ENCODE measurements at regions not wholly inside any gene's neighbourhood (a gene's known extent, or its start where the extent isn't known, plus 50 kb on each side); places are given as distances from the start of the nearest gene placed in this dataset.

GRCh38 chr1:177891809-177892208 is 78.0 kb downstream of the SEC16B start:
- WGBS, result 100% methylated on average over 1 of the region's 1 CpG
- Histone ChIP-seq H3K9me3 (no peaks in the 10 kb centered on the region), H3K36me3 (no peaks in the 10 kb centered on the region), H3K4me3 (no peak overlapping the region), H3K4me1 (replicated peaks) (no peaks in the 10 kb centered on the region), H3K27ac (no peak overlapping the region), H3K27me3 (replicated peaks; ENCODE audit: insufficient read depth) (no peaks in the 10 kb centered on the region)
- intact Hi-C loops (cut with DNase I), result no loop called here
- no peak for DNase-seq (ENCODE audit: low spot score)
- TF ChIP-seq POLR2A (IDR thresholded peaks at IDR 0.05) (no peak), CTCF (IDR thresholded peaks at IDR 0.05) (no peak), POLR2AphosphoS5 (IDR thresholded peaks at IDR 0.05) (no peak)

GRCh38 chr1:177890479-177890878 is 79.4 kb downstream of the SEC16B start:
- H3K36me3 ChIP-seq, result no peaks in the 10 kb centered on the region
- no peaks in the 10 kb centered on the region for H3K4me1 ChIP-seq (replicated peaks)
- no peak overlapping the region for H3K4me3 ChIP-seq
- TF ChIP-seq CTCF (IDR thresholded peaks at IDR 0.05) (no peak), POLR2AphosphoS5 (IDR thresholded peaks at IDR 0.05) (no peak), POLR2A (IDR thresholded peaks at IDR 0.05) (no peak)
- H3K27ac ChIP-seq, result no peak overlapping the region
- 60% methylated on average over 1 of the region's 1 CpG for WGBS
- intact Hi-C loops (cut with DNase I), result no loop called here
- H3K27me3 ChIP-seq (replicated peaks; ENCODE audit: insufficient read depth), result no peaks in the 10 kb centered on the region
- no peaks in the 10 kb centered on the region for H3K9me3 ChIP-seq
- DNase-seq (ENCODE audit: low spot score), result no peak

GRCh38 chr1:177884479-177885021 is 85.3 kb downstream of the SEC16B start:
- Histone ChIP-seq H3K4me3 (no peak overlapping the region), H3K4me1 (replicated peaks) (no peaks in the 10 kb centered on the region), H3K27ac (no peak overlapping the region), H3K27me3 (replicated peaks; ENCODE audit: insufficient read depth) (no peaks in the 10 kb centered on the region), H3K9me3 (no peaks in the 10 kb centered on the region), H3K36me3 (no peaks in the 10 kb centered on the region)
- DNase-seq (ENCODE audit: low spot score), result no peak
- no peak for TF ChIP-seq POLR2A (IDR thresholded peaks at IDR 0.05)
- no peak for TF ChIP-seq POLR2AphosphoS5 (IDR thresholded peaks at IDR 0.05)
- intact Hi-C loops (cut with DNase I), result no loop called here

GRCh38 chr1:177883581-177883980 is 86.3 kb downstream of the SEC16B start:
- Histone ChIP-seq H3K36me3 (no peaks in the 10 kb centered on the region), H3K27me3 (replicated peaks; ENCODE audit: insufficient read depth) (no peaks in the 10 kb centered on the region), H3K4me1 (replicated peaks) (no peaks in the 10 kb centered on the region), H3K9me3 (no peaks in the 10 kb centered on the region), H3K4me3 (no peak overlapping the region), H3K27ac (no peak overlapping the region)
- TF ChIP-seq POLR2AphosphoS5 (IDR thresholded peaks at IDR 0.05) (no peak), POLR2A (IDR thresholded peaks at IDR 0.05) (no peak), CTCF (IDR thresholded peaks at IDR 0.05) (no peak)
- intact Hi-C loops (cut with DNase I), result no loop called here
- DNase-seq (ENCODE audit: low spot score), result no peak
- 96% methylated on average over 3 of the region's 3 CpGs for WGBS

DNA sequence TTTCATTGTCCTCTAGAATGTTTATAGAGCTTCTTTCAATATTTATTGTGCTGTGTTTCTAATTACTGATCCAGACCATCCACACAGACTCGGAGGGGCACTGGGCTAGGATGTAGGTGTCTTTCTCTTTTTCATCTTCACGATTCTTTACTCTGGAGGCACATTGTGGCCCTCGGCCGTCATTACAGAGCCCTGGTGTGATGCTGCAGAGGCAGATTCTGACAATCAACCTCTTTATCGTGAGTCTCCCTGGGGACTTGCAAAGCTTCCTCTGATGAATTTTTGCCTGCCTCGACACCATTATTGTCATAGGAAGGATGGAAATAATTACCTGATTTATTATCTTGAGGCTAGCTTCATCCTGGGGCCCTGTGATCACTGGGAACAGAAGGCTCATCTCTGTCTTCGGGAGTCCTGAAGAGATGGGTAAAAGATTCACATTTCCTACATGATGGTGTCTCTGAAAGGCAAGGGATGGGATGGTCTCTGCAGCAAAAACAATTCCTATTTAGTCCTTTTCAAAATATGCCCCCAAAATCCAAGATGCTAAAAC is 89.4 kb downstream of the SEC16B start:
- no peaks in the 10 kb centered on the region for H3K27me3 ChIP-seq (replicated peaks; ENCODE audit: insufficient read depth)
- intact Hi-C loops (cut with DNase I), result no loop called here
- no peaks in the 10 kb centered on the region for H3K4me1 ChIP-seq (replicated peaks)
- no peak for DNase-seq (ENCODE audit: low spot score)
- no peak overlapping the region for H3K4me3 ChIP-seq
- WGBS, result 24% methylated on average over 7 of the region's 7 CpGs
- TF ChIP-seq CTCF (IDR thresholded peaks at IDR 0.05), result no peak
- TF ChIP-seq POLR2A (IDR thresholded peaks at IDR 0.05), result no peak
- no peak overlapping the region for H3K27ac ChIP-seq
- no peaks in the 10 kb centered on the region for H3K36me3 ChIP-seq
- no peaks in the 10 kb centered on the region for H3K9me3 ChIP-seq
